ENCODE measurements at regions not wholly inside any gene's neighbourhood (a gene's known extent, or its start where the extent isn't known, plus 50 kb on each side); places are given as distances from the start of the nearest gene placed in this dataset.

DNA sequence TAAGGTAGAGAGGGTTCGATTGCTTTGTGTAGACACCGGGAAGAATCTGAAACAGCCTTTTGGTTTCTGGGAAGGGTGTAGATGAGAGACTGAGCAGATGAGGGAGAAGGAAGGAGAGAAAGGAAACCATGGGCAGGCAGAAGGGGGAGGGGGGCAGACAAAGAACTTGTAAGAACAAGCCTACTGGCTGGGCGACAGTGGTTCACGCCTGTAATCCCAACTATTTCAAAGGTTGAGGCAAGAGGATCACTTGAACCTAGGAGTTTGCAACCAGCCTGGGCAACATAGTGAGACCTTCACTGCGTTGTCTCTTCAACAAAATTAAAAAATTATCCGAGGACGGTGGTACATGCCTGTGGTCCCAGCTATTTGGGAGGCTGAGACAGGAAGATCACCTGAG lies 106.2 kb downstream of the TM2D1 start:
- TF ChIP-seq, protein P1, sequence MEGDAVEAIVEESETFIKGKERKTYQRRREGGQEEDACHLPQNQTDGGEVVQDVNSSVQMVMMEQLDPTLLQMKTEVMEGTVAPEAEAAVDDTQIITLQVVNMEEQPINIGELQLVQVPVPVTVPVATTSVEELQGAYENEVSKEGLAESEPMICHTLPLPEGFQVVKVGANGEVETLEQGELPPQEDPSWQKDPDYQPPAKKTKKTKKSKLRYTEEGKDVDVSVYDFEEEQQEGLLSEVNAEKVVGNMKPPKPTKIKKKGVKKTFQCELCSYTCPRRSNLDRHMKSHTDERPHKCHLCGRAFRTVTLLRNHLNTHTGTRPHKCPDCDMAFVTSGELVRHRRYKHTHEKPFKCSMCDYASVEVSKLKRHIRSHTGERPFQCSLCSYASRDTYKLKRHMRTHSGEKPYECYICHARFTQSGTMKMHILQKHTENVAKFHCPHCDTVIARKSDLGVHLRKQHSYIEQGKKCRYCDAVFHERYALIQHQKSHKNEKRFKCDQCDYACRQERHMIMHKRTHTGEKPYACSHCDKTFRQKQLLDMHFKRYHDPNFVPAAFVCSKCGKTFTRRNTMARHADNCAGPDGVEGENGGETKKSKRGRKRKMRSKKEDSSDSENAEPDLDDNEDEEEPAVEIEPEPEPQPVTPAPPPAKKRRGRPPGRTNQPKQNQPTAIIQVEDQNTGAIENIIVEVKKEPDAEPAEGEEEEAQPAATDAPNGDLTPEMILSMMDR (conservative IDR thresholded peaks at IDR 0.05 in 1 of 2, IDR thresholded peaks at IDR 0.05 in 1 of 2; ENCODE audit: low read depth in 1 of 2, low read length in 2 of 2) = no peak
- TF ChIP-seq EZH2 (IDR thresholded peaks at IDR 0.05; ENCODE audit: low read length, missing control alignments) = no peak
